Heart left ventricle (tissue), 16 donors: ENCODE measurements at regions not wholly inside any gene's neighbourhood (a gene's known extent, or its start where the extent isn't known, plus 50 kb on each side); places are given as distances from the start of the nearest gene placed in this dataset.

Experiments used
- ATAC-seq, 4 donors: fragments of 200-7000 bp; cut with Tn5 transposase; one replicate each; pipeline ENCODE4 v1.9.1; 2020 to 2022; ENCODE audit warnings: moderate library complexity in 4 of 4, mild to moderate bottlenecking in 3 of 4, moderate number of reproducible peaks in 1 of 4
- DNase-seq, 5 donors: peaks; one replicate each; pipeline ENCODE4 v3.0.0-alpha.2; 2020
- H3K27ac ChIP-seq, 12 donors: fragments of 200-600 bp; sonication (generic) in 4 of 12; one replicate each; pipeline versions ENCODE4 v1.5.0 to v1.8.0; 2016 to 2022; ENCODE audit warnings: mild to moderate bottlenecking in 2 of 12
- H3K27me3 ChIP-seq, 9 donors: fragments of 200-600 bp; sonication (generic) in 2 of 9; one replicate each; pipeline versions ENCODE4 v1.5.1 to v1.8.0; 2016 to 2022; ENCODE audit warnings: mild to moderate bottlenecking in 3 of 9
- H3K36me3 ChIP-seq, 9 donors: fragments of 200-600 bp; sonication (generic) in 2 of 9; one replicate each; pipeline versions ENCODE4 v1.5.0 to v1.8.0; 2018 to 2022; ENCODE audit warnings: mild to moderate bottlenecking in 2 of 9
- H3K4me1 ChIP-seq, 12 donors: fragments of 200-600 bp; sonication (generic) in 4 of 12; one replicate each; pipeline versions ENCODE4 v1.5.0 to v1.8.0; 2016 to 2022; ENCODE audit warnings: mild to moderate bottlenecking in 3 of 12
- H3K4me3 ChIP-seq, 12 donors: fragments of 200-600 bp; sonication (generic) in 4 of 12; one replicate each; pipeline versions ENCODE4 v1.5.0 to v1.8.0; 2017 to 2022; ENCODE audit warnings: mild to moderate bottlenecking in 9 of 12, moderate library complexity in 4 of 12
- H3K9me3 ChIP-seq, 12 donors: fragments of 200-600 bp; sonication (generic) in 4 of 12; one replicate each; pipeline versions ENCODE4 v1.5.0 to v1.8.0; 2016 to 2022; ENCODE audit warnings: mild to moderate bottlenecking in 1 of 12
- CTCF ChIP-seq, 12 donors: fragments of 200-600 bp; sonication (generic) in 4 of 12; IDR thresholded peaks; one replicate each; pipeline versions ENCODE4 v1.5.0 to v1.8.0; 2018 to 2022; ENCODE audit warnings: antibody characterized with exemption in 12 of 12, mild to moderate bottlenecking in 5 of 12
- POLR2A ChIP-seq, 2 donors: fragments of 450-650 bp; IDR thresholded peaks; one replicate each; pipeline ENCODE4 v1.6.1; 2017; ENCODE audit warnings: antibody characterized with exemption in 2 of 2, mild to moderate bottlenecking in 2 of 2, moderate library complexity in 2 of 2
- WGBS, 4 donors: extraction: QIAGEN DNeasy Blood & Tissue Kit in 2 of 4; methylation state at CpG; one replicate each; pipeline versions ENCODE4 v1.1.5 to v1.1.7; 2013 to 2018; 5-methylcytosine and 5-hydroxymethylcytosine counted together
- intact Hi-C, 10 donors: fragments of 100-400 bp; cut with DNase I; formaldehyde crosslinking; loops; one replicate each; pipeline versions ENCODE4 v1.11.1 to v1.14.2; 2022
- donor health status: ischemic (EF 13 %, LVEDD 7.1; RV severe dilation, severe dysfunction).
- donor health status: healthy with polysubstance abuse.
- donor health status: DM: no; HTN: yes; CAD: no.
- donor health status: DM: no; HTN: no; CAD: no.
- donor health status: ischemic (EF 25% LVEDD 6.9; RV normal size, moderate dysfunction).
- donor health status: ischemic (EF 25% LVEDD 5.7; RV mildly dilated, moderate dysfunction).
- donor health status: healthy.
- donor health status: DM: yes; HTN: yes; CAD: no.
- donor health status: ischemic (EF 35%, LVEDD 5.7; RV mildly dilated, moderate dysfunction).
- donor health status: nonischemic (EF 11% LVEDD 7.7; RV severe dilation, severe dysfunction).
- donor health status: DM: yes; HTN: yes; CAD: no.
- donor health status: PGD.
- donor health status: ischemic (EF 29% LVEDD 5.4; RV normal size, mild dysfunction).
- donor health status: nonischemic (EF 23%, LVEDD 6.1; RV moderate dilation, normal function).

- TF ChIP-seq POLR2A (IDR thresholded peaks at IDR 0.05) (no peak), CTCF (IDR thresholded peaks at IDR 0.05) (peak in 3 of 12 donors; percentile 8 to 15 (median 13))
- ATAC-seq (no peak), DNase-seq (no peak)
- intact Hi-C loops = no loop called here
- Histone ChIP-seq H3K27ac (no peak overlapping the region), H3K4me1 (no peaks in the 10 kb centered on the region), H3K4me3 (no peak overlapping the region), H3K9me3 (no peaks in the 10 kb centered on the region), H3K36me3 (no peaks in the 10 kb centered on the region), H3K27me3 (no peaks in the 10 kb centered on the region)
- WGBS, 4 donors = 28 to 43% (median 34%) methylated on average over 1 of the region's 1 CpG
These were observed 499.2 kb upstream of the COX7C start for GRCh38 chr5:86118542-86118941.

- DNase-seq (no peak), ATAC-seq (no peak)
- 74 to 83% (median 80%) methylated on average over 3 of the region's 3 CpGs for WGBS, 4 donors
- TF ChIP-seq CTCF (IDR thresholded peaks at IDR 0.05) (no peak), POLR2A (IDR thresholded peaks at IDR 0.05) (no peak)
- intact Hi-C loops = no loop called here
- Histone ChIP-seq H3K9me3 (no peaks in the 10 kb centered on the region), H3K27ac (no peak overlapping the region), H3K27me3 (no peaks in the 10 kb centered on the region), H3K4me1 (no peaks in the 10 kb centered on the region), H3K4me3 (no peak overlapping the region), H3K36me3 (no peaks in the 10 kb centered on the region)
These were observed 493.4 kb upstream of the COX7C start for GRCh38 chr5:86124333-86124732.

- Histone ChIP-seq H3K27ac (no peak overlapping the region), H3K36me3 (no peaks in the 10 kb centered on the region), H3K9me3 (no peaks in the 10 kb centered on the region), H3K4me3 (no peak overlapping the region), H3K4me1 (no peaks in the 10 kb centered on the region), H3K27me3 (no peaks in the 10 kb centered on the region)
- intact Hi-C loops = no loop called here
- WGBS, 4 donors = 53 to 66% (median 61%) methylated on average over 2 of the region's 2 CpGs
- TF ChIP-seq POLR2A (IDR thresholded peaks at IDR 0.05) = no peak
- DNase-seq = no peak
- no peak for ATAC-seq
These were observed 491.8 kb upstream of the COX7C start for GRCh38 chr5:86125731-86126601.

- DNase-seq (no peak), ATAC-seq (no peak)
- H3K27me3 ChIP-seq = no peaks in the 10 kb centered on the region
- H3K4me1 ChIP-seq = no peaks in the 10 kb centered on the region
- WGBS, 4 donors = 84 to 90% (median 87%) methylated on average over 1 of the region's 1 CpG
- no peaks in the 10 kb centered on the region for H3K9me3 ChIP-seq
- no peaks in the 10 kb centered on the region for H3K36me3 ChIP-seq
- H3K4me3 ChIP-seq = no peak overlapping the region
- no peak overlapping the region for H3K27ac ChIP-seq
- intact Hi-C loops = no loop called here
- TF ChIP-seq POLR2A (IDR thresholded peaks at IDR 0.05) (no peak), CTCF (IDR thresholded peaks at IDR 0.05) (no peak)
These were observed 490.0 kb upstream of the COX7C start for GRCh38 chr5:86127696-86128095.

GRCh38 chr5:86129009-86129408, 488.7 kb upstream of the COX7C start:
- no peak for ATAC-seq
- intact Hi-C loops = loop anchor here in 1 of 10 donors (1.0 kb wide), 1 partner anchor 16 kb away; no protein-coding TSS in a partner anchor
- TF ChIP-seq POLR2A (IDR thresholded peaks at IDR 0.05) = no peak
- no peak for TF ChIP-seq CTCF (IDR thresholded peaks at IDR 0.05)
- H3K4me3 ChIP-seq = no peak overlapping the region
- H3K9me3 ChIP-seq = no peaks in the 10 kb centered on the region
- H3K4me1 ChIP-seq = no peaks in the 10 kb centered on the region
- no peak for DNase-seq
- no peaks in the 10 kb centered on the region for H3K36me3 ChIP-seq
- no peak overlapping the region for H3K27ac ChIP-seq
- H3K27me3 ChIP-seq = no peaks in the 10 kb centered on the region
